ENCODE measurements at regions not wholly inside any gene's neighbourhood (a gene's known extent, or its start where the extent isn't known, plus 50 kb on each side); places are given as distances from the start of the nearest gene placed in this dataset.

GRCh38 chr12:9332564-9332963 is 124.4 kb upstream of the PZP start:
- no CpG with 5 or more reads among the region's 4 CpGs for WGBS (ENCODE audit: extremely low coverage, insufficient read length, low lambda C conversion rate)
- Mint-ChIP-seq H3K27me3 (ENCODE audit: low read depth) (no peaks in the 10 kb centered on the region), H3K9me3 (peaks cover 9 to 13% of the 10 kb centered on the region in 2 experiments)

More at GRCh38 chr12:9332564-9332963, 124.4 kb upstream of the PZP start:
- Histone ChIP-seq H2BK20ac (ENCODE audit: low read depth, low read length, poor library complexity, severe bottlenecking) (no peak overlapping the region), H3K79me2 (ENCODE audit: insufficient read depth, low read length) (no peaks in the 10 kb centered on the region), H3K18ac (ENCODE audit: insufficient read length, low read depth, low read length) (no peak overlapping the region), H3K23ac (ENCODE audit: insufficient read length, low read depth, low read length) (no peak overlapping the region), H4K8ac (replicated peaks; ENCODE audit: insufficient read length, low read depth, low read length) (no peak overlapping the region), H3K4ac (ENCODE audit: low read depth, low read length) (no peak overlapping the region), H3K4me2 (ENCODE audit: insufficient read depth, insufficient read length, low read length) (no peak overlapping the region), H3K27ac (ENCODE audit: insufficient read length, low read depth, low read length) (no peak overlapping the region), H3K9me3 (ENCODE audit: control insufficient read depth, low read depth, low read length) (no peaks in the 10 kb centered on the region), H3K79me1 (ENCODE audit: insufficient read depth, low read depth, low read length, poor library complexity, severe bottlenecking) (no peaks in the 10 kb centered on the region), H4K91ac (ENCODE audit: insufficient read length, low read depth, low read length) (no peak overlapping the region), H3K56ac (ENCODE audit: insufficient read length, low read depth, low read length) (no peak overlapping the region), H2AFZ (ENCODE audit: low read length) (no peak overlapping the region), H2BK120ac (ENCODE audit: low read depth, low read length, poor library complexity, severe bottlenecking) (no peak overlapping the region), H4K20me1 (ENCODE audit: control insufficient read depth, insufficient read depth, insufficient read length) (no peaks in the 10 kb centered on the region), H2BK5ac (ENCODE audit: insufficient read length, low read length) (no peak overlapping the region), H3T11ph (ENCODE audit: low read length) (no peak overlapping the region), H2BK12ac (ENCODE audit: insufficient read length, low read depth, low read length) (no peak overlapping the region), H4K5ac (ENCODE audit: insufficient read length, low read depth, low read length) (no peak overlapping the region), H3K27me3 (ENCODE audit: insufficient read depth, low read length) (no peaks in the 10 kb centered on the region), H3K14ac (ENCODE audit: insufficient read depth, low read length) (no peak overlapping the region), H3K4me1 (ENCODE audit: insufficient read depth, low read length) (no peaks in the 10 kb centered on the region), H3K9ac (ENCODE audit: extremely low read depth, insufficient read length, low read length) (no peak overlapping the region), H2BK15ac (ENCODE audit: low read depth, low read length) (no peak overlapping the region), H3K23me2 (ENCODE audit: insufficient read length, low read depth, low read length, poor library complexity, severe bottlenecking) (no peaks in the 10 kb centered on the region), H2AK5ac (ENCODE audit: insufficient read length, low read length) (no peak overlapping the region)
- H3K27ac Mint-ChIP-seq = no peak overlapping the region
- H3K4me3 Mint-ChIP-seq = no peak overlapping the region
- no peak for DNase-seq
- peaks cover 13 to 31% (median 31%) of the 10 kb centered on the region in 3 experiments for H3K36me3 Mint-ChIP-seq (ENCODE audit: insufficient read depth in 1 of 3, low read depth in 3 of 3)
- TF ChIP-seq CTCF (conservative IDR thresholded peaks at IDR 0.05) = no peak
- peaks cover 2 to 3% of the 10 kb centered on the region in 2 experiments; a peak in 2 of 4 replicates for H3K4me1 Mint-ChIP-seq

All from H9 (cell line).